ENCODE measurements at regions not wholly inside any gene's neighbourhood (a gene's known extent, or its start where the extent isn't known, plus 50 kb on each side); places are given as distances from the start of the nearest gene placed in this dataset.

DNA sequence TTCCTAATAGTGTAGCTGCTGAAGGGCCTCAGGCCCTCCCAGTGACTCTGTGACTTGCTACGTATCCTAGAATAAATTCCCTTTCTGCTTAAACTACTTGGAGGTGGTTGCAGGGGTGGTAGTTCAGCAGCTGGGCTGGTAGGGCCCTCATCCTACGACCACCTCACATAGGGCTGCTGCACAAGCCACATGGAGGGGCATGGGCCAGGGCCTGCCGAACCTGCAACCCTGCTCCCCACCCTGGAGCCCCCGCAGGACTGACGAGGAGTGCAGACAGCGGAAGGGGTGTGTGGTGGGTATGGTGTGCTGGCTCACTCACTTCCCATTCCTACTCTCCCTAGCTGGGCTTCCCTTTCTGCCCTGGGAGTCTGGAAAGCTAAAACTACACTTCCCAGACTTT, 56.2 kb upstream of the MLN start:
- H3K4me3 ChIP-seq (ENCODE audit: severe bottlenecking): no peak overlapping the region
- ATAC-seq (ENCODE audit: low read depth) (no peak), DNase-seq (ENCODE audit: low spot score) (no peak)
- H3K27ac ChIP-seq (ENCODE audit: poor library complexity, severe bottlenecking): no peak overlapping the region
- H3K9me3 ChIP-seq (ENCODE audit: severe bottlenecking): no peaks in the 10 kb centered on the region
- no peaks in the 10 kb centered on the region for H3K4me1 ChIP-seq (ENCODE audit: insufficient read depth, poor library complexity, severe bottlenecking)
- TF ChIP-seq, protein P1, sequence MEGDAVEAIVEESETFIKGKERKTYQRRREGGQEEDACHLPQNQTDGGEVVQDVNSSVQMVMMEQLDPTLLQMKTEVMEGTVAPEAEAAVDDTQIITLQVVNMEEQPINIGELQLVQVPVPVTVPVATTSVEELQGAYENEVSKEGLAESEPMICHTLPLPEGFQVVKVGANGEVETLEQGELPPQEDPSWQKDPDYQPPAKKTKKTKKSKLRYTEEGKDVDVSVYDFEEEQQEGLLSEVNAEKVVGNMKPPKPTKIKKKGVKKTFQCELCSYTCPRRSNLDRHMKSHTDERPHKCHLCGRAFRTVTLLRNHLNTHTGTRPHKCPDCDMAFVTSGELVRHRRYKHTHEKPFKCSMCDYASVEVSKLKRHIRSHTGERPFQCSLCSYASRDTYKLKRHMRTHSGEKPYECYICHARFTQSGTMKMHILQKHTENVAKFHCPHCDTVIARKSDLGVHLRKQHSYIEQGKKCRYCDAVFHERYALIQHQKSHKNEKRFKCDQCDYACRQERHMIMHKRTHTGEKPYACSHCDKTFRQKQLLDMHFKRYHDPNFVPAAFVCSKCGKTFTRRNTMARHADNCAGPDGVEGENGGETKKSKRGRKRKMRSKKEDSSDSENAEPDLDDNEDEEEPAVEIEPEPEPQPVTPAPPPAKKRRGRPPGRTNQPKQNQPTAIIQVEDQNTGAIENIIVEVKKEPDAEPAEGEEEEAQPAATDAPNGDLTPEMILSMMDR (IDR thresholded peaks at IDR 0.05; ENCODE audit: poor library complexity, severe bottlenecking): no peak
- H3K36me3 ChIP-seq (ENCODE audit: low read depth): no peaks in the 10 kb centered on the region
- H3K27me3 ChIP-seq (ENCODE audit: insufficient read depth, poor library complexity, severe bottlenecking): no peaks in the 10 kb centered on the region

DNA sequence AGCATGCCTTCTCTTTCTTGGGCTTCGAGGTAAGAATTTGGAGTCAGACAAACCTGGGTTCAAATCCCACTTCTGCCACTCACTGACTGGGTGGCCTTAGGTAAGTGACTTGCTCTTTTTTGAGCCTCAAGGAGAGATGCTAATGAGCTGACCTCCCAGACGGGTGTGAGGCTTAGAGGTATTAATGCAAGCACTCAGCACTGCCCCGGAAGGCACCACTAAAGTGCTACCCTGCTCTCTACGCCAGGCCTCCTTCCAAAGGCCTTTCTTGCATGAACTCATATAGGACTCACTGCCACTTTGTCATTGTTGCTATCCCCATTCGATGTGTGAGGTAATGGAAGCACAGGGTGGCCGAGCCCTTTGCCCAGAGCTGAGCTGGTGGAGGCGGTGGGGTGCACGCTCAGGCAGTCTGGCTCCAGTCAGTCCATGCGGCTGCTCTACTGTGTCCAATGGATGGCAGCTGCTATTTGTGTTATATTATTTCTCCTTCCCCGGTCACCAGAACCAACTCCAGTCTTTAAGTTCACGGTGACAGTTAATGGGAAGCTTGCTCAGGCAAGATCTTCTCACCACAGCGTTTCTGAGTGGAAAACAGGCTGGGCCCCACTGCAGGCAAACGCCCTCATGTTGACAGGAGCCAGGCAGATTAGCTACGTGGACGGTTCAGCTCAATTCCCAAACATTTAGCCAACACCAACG, 55.2 kb upstream of the MLN start:
- H3K4me1 ChIP-seq (ENCODE audit: insufficient read depth, poor library complexity, severe bottlenecking): no peaks in the 10 kb centered on the region
- ATAC-seq (ENCODE audit: low read depth): no peak

DNA sequence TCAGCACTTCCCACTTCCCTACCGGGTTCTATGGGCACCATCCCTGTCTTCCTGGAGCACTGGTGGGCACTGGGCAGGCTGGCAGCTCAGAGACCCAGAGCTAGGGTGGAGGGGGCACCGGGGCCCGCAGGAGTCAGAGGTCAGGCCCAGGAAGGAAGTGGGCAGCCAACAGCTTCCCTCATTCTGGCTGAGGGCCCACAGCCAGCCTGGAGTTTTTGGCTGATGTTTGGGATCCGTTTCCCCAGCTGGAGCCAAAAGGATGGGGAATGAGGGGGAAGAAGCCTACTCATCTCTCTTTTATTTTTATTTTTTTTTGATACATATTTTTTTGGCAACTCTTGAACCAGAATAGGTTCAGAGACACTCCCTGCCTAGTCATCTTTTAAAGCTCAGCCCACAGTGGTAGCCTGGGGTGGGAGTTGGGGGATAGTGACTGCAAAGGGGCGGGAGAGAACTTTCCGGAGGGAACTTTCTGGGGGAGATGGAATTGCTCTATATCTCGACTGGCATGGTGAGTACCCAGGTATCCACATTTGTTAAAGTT, 54.2 kb upstream of the MLN start:
- no peaks in the 10 kb centered on the region for H3K4me1 ChIP-seq (ENCODE audit: insufficient read depth, poor library complexity, severe bottlenecking)
- TF ChIP-seq, protein P1 (IDR thresholded peaks at IDR 0.05; ENCODE audit: poor library complexity, severe bottlenecking): no peak
- no peak overlapping the region for H3K27ac ChIP-seq (ENCODE audit: poor library complexity, severe bottlenecking)
- H3K9me3 ChIP-seq (ENCODE audit: severe bottlenecking): no peaks in the 10 kb centered on the region
- ATAC-seq (ENCODE audit: low read depth): no peak
- DNase-seq (ENCODE audit: low spot score): no peak
- H3K36me3 ChIP-seq (ENCODE audit: low read depth): no peaks in the 10 kb centered on the region
- no peak overlapping the region for H3K4me3 ChIP-seq (ENCODE audit: severe bottlenecking)
- H3K27me3 ChIP-seq (ENCODE audit: insufficient read depth, poor library complexity, severe bottlenecking): no peaks in the 10 kb centered on the region

More for the DNA sequence above, 55.2 kb upstream of the MLN start:
- no peaks in the 10 kb centered on the region for H3K36me3 ChIP-seq (ENCODE audit: low read depth)
- TF ChIP-seq, protein P1 (IDR thresholded peaks at IDR 0.05; ENCODE audit: poor library complexity, severe bottlenecking): no peak
- H3K4me3 ChIP-seq (ENCODE audit: severe bottlenecking): no peak overlapping the region
- no peaks in the 10 kb centered on the region for H3K9me3 ChIP-seq (ENCODE audit: severe bottlenecking)
- no peak for DNase-seq (ENCODE audit: low spot score)
- H3K27me3 ChIP-seq (ENCODE audit: insufficient read depth, poor library complexity, severe bottlenecking): no peaks in the 10 kb centered on the region
- no peak overlapping the region for H3K27ac ChIP-seq (ENCODE audit: poor library complexity, severe bottlenecking)

DNA sequence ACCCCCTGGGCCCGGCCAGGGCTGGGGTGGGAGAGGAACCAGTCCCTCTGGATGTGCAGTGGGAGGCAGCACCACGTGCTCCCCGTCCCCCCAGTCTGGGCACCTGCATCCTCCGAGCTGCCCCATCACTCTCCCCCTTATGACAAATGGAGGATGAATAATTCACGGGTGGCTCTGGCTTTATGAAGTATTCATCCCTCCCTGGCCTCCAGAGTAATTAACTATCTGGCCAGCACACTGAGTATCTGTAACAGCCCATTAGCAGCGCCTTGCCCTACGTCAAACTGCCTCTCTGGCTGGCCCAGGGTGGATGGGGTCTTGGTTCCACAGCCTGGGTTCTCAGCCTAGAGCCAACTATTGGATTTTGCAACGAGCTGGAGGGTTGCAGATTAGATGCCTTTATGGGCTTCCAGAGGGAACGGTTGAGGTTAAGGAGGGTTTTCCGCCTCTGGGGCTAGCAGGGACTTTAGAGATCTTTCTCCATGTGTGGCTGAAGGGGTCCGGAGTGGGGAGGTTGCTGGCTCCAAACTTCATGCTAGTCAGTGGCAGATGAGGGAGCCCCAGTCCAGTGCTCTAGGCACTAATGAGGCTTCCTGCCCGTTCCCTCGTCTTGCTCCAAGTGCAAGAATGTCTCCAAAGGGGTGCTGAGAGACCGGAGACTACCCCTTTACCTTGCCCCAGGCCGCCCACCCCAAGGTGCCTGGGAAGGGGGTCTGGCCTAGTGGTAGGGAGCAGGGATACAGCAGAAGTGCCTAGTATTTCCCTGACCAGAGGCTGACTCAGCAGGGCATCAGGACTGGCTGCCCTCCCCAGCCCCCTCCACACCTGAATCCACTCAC, 53.5 kb upstream of the MLN start:
- no peaks in the 10 kb centered on the region for H3K36me3 ChIP-seq (ENCODE audit: low read depth)
- DNase-seq (ENCODE audit: low spot score) (no peak), ATAC-seq (ENCODE audit: low read depth) (no peak)
- H3K9me3 ChIP-seq (ENCODE audit: severe bottlenecking): no peaks in the 10 kb centered on the region
- H3K27ac ChIP-seq (ENCODE audit: poor library complexity, severe bottlenecking): no peak overlapping the region
- H3K4me1 ChIP-seq (ENCODE audit: insufficient read depth, poor library complexity, severe bottlenecking): no peaks in the 10 kb centered on the region
- H3K27me3 ChIP-seq (ENCODE audit: insufficient read depth, poor library complexity, severe bottlenecking): no peaks in the 10 kb centered on the region
- no peak overlapping the region for H3K4me3 ChIP-seq (ENCODE audit: severe bottlenecking)
- TF ChIP-seq, protein P1 (IDR thresholded peaks at IDR 0.05; ENCODE audit: poor library complexity, severe bottlenecking): no peak

Measured in RWPE2 (cell line).